CD14-positive monocyte (primary cell): ENCODE measurements at regions not wholly inside any gene's neighbourhood (a gene's known extent, or its start where the extent isn't known, plus 50 kb on each side); places are given as distances from the start of the nearest gene placed in this dataset.

Experiments
- DNase-seq, 3 donors: peaks; one replicate each; pipeline ENCODE4 v3.0.0-alpha.2; 2011 to 2022
- H2AFZ ChIP-seq: 2 replicates; pipeline ENCODE4 v1.6.0; 2012; ENCODE audit warnings: mild to moderate bottlenecking, low read depth, low read length, inconsistent platforms; ENCODE audit not compliant: insufficient read depth, poor library complexity, severe bottlenecking
- H3K27ac ChIP-seq, 2 donors: 1 replicate in 1 of 2; 2 replicates in 1 of 2; pipeline ENCODE4 v1.5.1; 2012 to 2013; ENCODE audit warnings: low read length in 2 of 2, control low read depth in 1 of 2, inconsistent platforms in 1 of 2, low read depth in 1 of 2, mild to moderate bottlenecking in 1 of 2
- H3K27me3 ChIP-seq, 2 donors: one replicate each; pipeline versions ENCODE4 v1.6.0 to v1.6.1; 2011 to 2013; ENCODE audit warnings: low read length in 2 of 2; ENCODE audit not compliant: control insufficient read depth in 2 of 2, insufficient read depth in 2 of 2
- H3K36me3 ChIP-seq, 2 donors: replicated peaks in 1 of 2; 1 replicate in 1 of 2; 2 replicates in 1 of 2; pipeline versions ENCODE4 v1.5.1 to v1.6.1; 2012 to 2013; ENCODE audit warnings: low read length in 2 of 2, control low read depth in 1 of 2, inconsistent platforms in 1 of 2, mild to moderate bottlenecking in 1 of 2; ENCODE audit not compliant: insufficient read depth in 2 of 2, control insufficient read depth in 1 of 2
- H3K4me1 ChIP-seq, 2 donors: 1 replicate in 1 of 2; 2 replicates in 1 of 2; pipeline versions ENCODE4 v1.5.1 to v1.6.1; 2012 to 2013; ENCODE audit warnings: low read length in 2 of 2, control low read depth in 1 of 2, inconsistent platforms in 1 of 2, mild to moderate bottlenecking in 1 of 2, moderate library complexity in 1 of 2; ENCODE audit not compliant: insufficient read depth in 2 of 2, control insufficient read depth in 1 of 2
- H3K4me2 ChIP-seq: replicated peaks from 2 replicates; pipeline ENCODE3; 2012; ENCODE audit warnings: low read length, moderate library complexity, mild to moderate bottlenecking; ENCODE audit not compliant: poor library complexity, severe bottlenecking; ENCODE audit errors: extremely low read depth
- H3K4me3 ChIP-seq, 3 experiments: fragments of 200-600 bp in 1 of 3; sonication (generic) in 1 of 3; replicated peaks in 1 of 3; 1 replicate in 2 of 3; 2 replicates in 1 of 3; pipeline ENCODE4 v1.5.1; 2011 to 2013; ENCODE audit warnings: low read length in 3 of 3, mild to moderate bottlenecking in 3 of 3, control low read depth in 2 of 3, low read depth in 2 of 3, inconsistent platforms in 1 of 3, moderate library complexity in 1 of 3
- H3K79me2 ChIP-seq: 2 replicates; pipeline ENCODE4 v1.6.0; 2012; ENCODE audit warnings: mild to moderate bottlenecking, control low read depth, inconsistent platforms, low read length, moderate library complexity; ENCODE audit not compliant: insufficient read depth
- H3K9ac ChIP-seq: 2 replicates; pipeline ENCODE4 v1.6.0; 2017; ENCODE audit warnings: low read length, mild to moderate bottlenecking; ENCODE audit not compliant: insufficient read depth, poor library complexity, severe bottlenecking
- H3K9me3 ChIP-seq, 2 donors: replicated peaks in 1 of 2; 1 replicate in 1 of 2; 2 replicates in 1 of 2; pipeline versions ENCODE4 v1.5.1 to v1.6.1; 2012 to 2013; ENCODE audit warnings: low read length in 2 of 2, control low read depth in 1 of 2; ENCODE audit not compliant: control insufficient read depth in 1 of 2, insufficient read depth in 1 of 2
- H4K20me1 ChIP-seq: 2 replicates; pipeline ENCODE4 v1.6.0; 2012; ENCODE audit warnings: mild to moderate bottlenecking, low read length, control low read depth, moderate library complexity; ENCODE audit not compliant: insufficient read depth
- H3K27ac Mint-ChIP-seq, 7 donors: one replicate each; pipeline ENCODE4 v1.8.0; 2020; ENCODE audit warnings: mild to moderate bottlenecking in 7 of 7, mixed read lengths in 7 of 7, moderate library complexity in 6 of 7, inconsistent platforms in 2 of 7
- H3K27me3 Mint-ChIP-seq, 3 donors: one replicate each; pipeline ENCODE4 v1.8.0; 2021 to 2022; ENCODE audit warnings: low read depth in 3 of 3, mild to moderate bottlenecking in 3 of 3, mixed read lengths in 3 of 3, moderate library complexity in 3 of 3, inconsistent platforms in 1 of 3
- H3K36me3 Mint-ChIP-seq, 2 donors: one replicate each; pipeline ENCODE4 v1.8.0; 2020; ENCODE audit warnings: mixed read lengths in 2 of 2, inconsistent platforms in 1 of 2, mild to moderate bottlenecking in 1 of 2
- H3K4me1 Mint-ChIP-seq: one replicate; pipeline ENCODE4 v1.8.0; 2020; ENCODE audit warnings: mild to moderate bottlenecking, mixed read lengths
- H3K4me3 Mint-ChIP-seq, 2 donors: one replicate each; pipeline ENCODE4 v1.8.0; 2020; ENCODE audit warnings: mild to moderate bottlenecking in 2 of 2, mixed read lengths in 2 of 2, moderate library complexity in 1 of 2
- H3K9me3 Mint-ChIP-seq, 7 donors: one replicate each; pipeline ENCODE4 v1.8.0; 2020 to 2022; ENCODE audit warnings: mixed read lengths in 7 of 7, mild to moderate bottlenecking in 6 of 7, moderate library complexity in 6 of 7, inconsistent platforms in 2 of 7
- CTCF ChIP-seq: fragments of 200-600 bp; IDR thresholded peaks from one replicate; pipeline ENCODE4 v1.8.0; 2022; ENCODE audit warnings: antibody characterized with exemption, mild to moderate bottlenecking
- WGBS: methylation state at CpG from one replicate; pipeline ENCODE4 v1.1.5; 2013; ENCODE audit warnings: missing lambda C conversion rate; ENCODE audit not compliant: insufficient coverage; 5-methylcytosine and 5-hydroxymethylcytosine counted together
- intact Hi-C, 2 donors: fragments of 100-400 bp; cut with micrococcal nuclease; formaldehyde crosslinking; loops; one replicate each; pipeline versions ENCODE4 v1.15.0 to v1.15.1; 2023

GRCh38 chr9:88233091-88233490 is 94.8 kb upstream of the SPATA31C2 start:
- Histone ChIP-seq H3K4me1 (no peaks in the 10 kb centered on the region), H3K4me3 (no peak overlapping the region), H2AFZ (no peak overlapping the region), H3K36me3 (no peaks in the 10 kb centered on the region), H3K9ac (no peak overlapping the region), H3K9me3 (no peaks in the 10 kb centered on the region), H4K20me1 (no peaks in the 10 kb centered on the region), H3K27ac (no peak overlapping the region), H3K27me3 (no peaks in the 10 kb centered on the region), H3K79me2 (no peaks in the 10 kb centered on the region), H3K4me2 (no peak overlapping the region)
- intact Hi-C loops: no loop called here
- Mint-ChIP-seq H3K27ac (no peak overlapping the region), H3K4me3 (no peak overlapping the region), H3K36me3 (no peaks in the 10 kb centered on the region), H3K27me3 (peaks cover 0 to 6% (median 3%) of the 10 kb centered on the region in 3 donors), H3K9me3 (peaks cover 3 to 19% (median 7%) of the 10 kb centered on the region in 7 donors), H3K4me1 (no peaks in the 10 kb centered on the region)
- no peak for TF ChIP-seq CTCF
- WGBS: 100% methylated on average over 1 of the region's 2 CpGs
- no peak for DNase-seq

- Histone ChIP-seq H3K36me3 (no peaks in the 10 kb centered on the region), H3K4me3 (no peak overlapping the region), H3K9me3 (no peaks in the 10 kb centered on the region), H3K9ac (no peak overlapping the region), H2AFZ (no peak overlapping the region), H4K20me1 (no peaks in the 10 kb centered on the region), H3K27ac (no peak overlapping the region), H3K27me3 (no peaks in the 10 kb centered on the region), H3K4me1 (no peaks in the 10 kb centered on the region), H3K4me2 (no peak overlapping the region), H3K79me2 (no peaks in the 10 kb centered on the region)
- H3K4me3 Mint-ChIP-seq: no peak overlapping the region
- H3K36me3 Mint-ChIP-seq: no peaks in the 10 kb centered on the region
- DNase-seq: no peak
- H3K9me3 Mint-ChIP-seq: peaks cover 3 to 19% (median 7%) of the 10 kb centered on the region in 7 donors
- intact Hi-C loops: no loop called here
- WGBS: no CpG with 5 or more reads among the region's 2 CpGs
- peaks cover 0 to 6% (median 3%) of the 10 kb centered on the region in 3 donors for H3K27me3 Mint-ChIP-seq
- no peak overlapping the region for H3K27ac Mint-ChIP-seq
- H3K4me1 Mint-ChIP-seq: no peaks in the 10 kb centered on the region
- TF ChIP-seq CTCF: no peak
Measured at GRCh38 chr9:88230612-88231011, 92.3 kb upstream of the SPATA31C2 start.
